COR-L47 (cell line): ENCODE measurements at regions not wholly inside any gene's neighbourhood (a gene's known extent, or its start where the extent isn't known, plus 50 kb on each side); places are given as distances from the start of the nearest gene placed in this dataset.

Source experiments
- DNase-seq: peaks from one replicate; lab custom pipeline; 2025; lab: John Stamatoyannopoulos, UW

DNA sequence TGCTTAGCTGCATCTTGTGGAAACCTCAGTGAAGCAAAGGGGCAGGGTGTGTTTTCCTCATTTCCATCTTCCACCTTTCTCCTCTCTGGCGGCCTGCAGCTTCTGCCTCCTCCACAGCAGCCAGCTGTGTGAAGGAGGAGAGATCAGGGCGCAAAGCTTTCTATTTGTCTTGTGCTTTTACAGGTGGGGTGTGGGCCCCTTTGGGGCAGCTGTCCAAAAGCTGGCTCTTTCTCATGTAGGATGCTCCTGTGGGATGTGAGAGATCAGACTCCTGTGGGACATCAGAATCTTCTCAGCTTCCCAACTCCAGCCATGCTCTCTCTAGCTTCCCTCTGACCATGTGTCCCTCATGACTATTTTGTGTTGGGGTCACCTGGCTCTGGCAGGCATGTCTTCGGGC is 227.1 kb downstream of the MID1 start:
- no peak for DNase-seq

DNA sequence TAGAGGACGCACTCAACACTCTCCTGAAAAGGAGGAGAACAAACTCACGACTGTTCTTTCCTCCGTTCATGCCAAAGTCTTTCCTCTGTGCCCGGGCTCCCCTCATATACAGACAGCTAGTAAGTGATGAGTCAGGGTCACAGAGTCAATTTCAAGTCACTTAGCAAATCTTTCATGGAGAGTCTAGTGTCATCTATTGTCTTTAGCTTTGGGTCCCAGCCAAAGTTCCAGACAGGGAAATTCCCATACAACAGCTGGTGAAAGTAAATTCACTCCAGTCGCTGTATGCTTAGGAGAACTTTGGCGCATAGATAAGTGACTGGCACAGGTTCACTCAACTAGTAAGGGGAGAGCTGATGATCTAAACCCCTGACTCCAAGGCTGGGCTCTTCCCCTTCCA is 226.5 kb downstream of the MID1 start:
- DNase-seq: no peak

DNA sequence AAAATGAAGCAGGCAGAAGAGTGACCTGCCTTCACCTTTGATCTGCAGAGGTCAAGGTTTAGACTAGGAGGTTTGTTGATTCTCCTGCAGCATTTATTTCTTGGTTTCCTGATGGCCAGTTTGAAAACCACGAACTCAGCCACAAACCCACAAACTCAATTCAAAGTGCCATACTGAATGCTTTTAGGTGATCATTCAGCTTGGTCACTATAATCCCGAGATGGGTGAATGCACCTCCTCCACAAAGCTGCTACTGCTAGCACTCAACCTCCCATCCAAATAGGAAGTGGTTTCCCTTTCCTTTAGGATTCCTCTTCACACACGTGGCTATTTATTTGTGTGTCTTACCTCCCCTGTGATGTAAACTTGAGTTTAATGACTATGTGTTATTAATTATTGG is 225.2 kb downstream of the MID1 start:
- no peak for DNase-seq
